ENCODE measurements at regions not wholly inside any gene's neighbourhood (a gene's known extent, or its start where the extent isn't known, plus 50 kb on each side); places are given as distances from the start of the nearest gene placed in this dataset.

GRCh38 chr11:44403587-44404273 is 93.8 kb upstream of the ALX4 start:
- H3K4me2 ChIP-seq (ENCODE audit: low read length): no peak overlapping the region
- no peaks in the 10 kb centered on the region for H3K79me2 ChIP-seq (ENCODE audit: control insufficient read depth, low read length)
- no peak overlapping the region for H3K27ac ChIP-seq (ENCODE audit: low read depth, low read length)
- H3K36me3 ChIP-seq (ENCODE audit: control insufficient read depth, low read length): no peaks in the 10 kb centered on the region
- H3K4me1 ChIP-seq (ENCODE audit: control insufficient read depth, low read length): no peaks in the 10 kb centered on the region
- H3K4me3 ChIP-seq (ENCODE audit: low read length): no peak overlapping the region
- TF ChIP-seq, protein P1, sequence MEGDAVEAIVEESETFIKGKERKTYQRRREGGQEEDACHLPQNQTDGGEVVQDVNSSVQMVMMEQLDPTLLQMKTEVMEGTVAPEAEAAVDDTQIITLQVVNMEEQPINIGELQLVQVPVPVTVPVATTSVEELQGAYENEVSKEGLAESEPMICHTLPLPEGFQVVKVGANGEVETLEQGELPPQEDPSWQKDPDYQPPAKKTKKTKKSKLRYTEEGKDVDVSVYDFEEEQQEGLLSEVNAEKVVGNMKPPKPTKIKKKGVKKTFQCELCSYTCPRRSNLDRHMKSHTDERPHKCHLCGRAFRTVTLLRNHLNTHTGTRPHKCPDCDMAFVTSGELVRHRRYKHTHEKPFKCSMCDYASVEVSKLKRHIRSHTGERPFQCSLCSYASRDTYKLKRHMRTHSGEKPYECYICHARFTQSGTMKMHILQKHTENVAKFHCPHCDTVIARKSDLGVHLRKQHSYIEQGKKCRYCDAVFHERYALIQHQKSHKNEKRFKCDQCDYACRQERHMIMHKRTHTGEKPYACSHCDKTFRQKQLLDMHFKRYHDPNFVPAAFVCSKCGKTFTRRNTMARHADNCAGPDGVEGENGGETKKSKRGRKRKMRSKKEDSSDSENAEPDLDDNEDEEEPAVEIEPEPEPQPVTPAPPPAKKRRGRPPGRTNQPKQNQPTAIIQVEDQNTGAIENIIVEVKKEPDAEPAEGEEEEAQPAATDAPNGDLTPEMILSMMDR (IDR thresholded peaks at IDR 0.05; ENCODE audit: low read depth, low read length, poor library complexity, severe bottlenecking): no peak
- no peak for TF ChIP-seq EZH2phosphoT487 (IDR thresholded peaks at IDR 0.05; ENCODE audit: borderline replicate concordance, low read length)
- H3F3A ChIP-seq (ENCODE audit: control insufficient read depth, insufficient read depth): no peaks in the 10 kb centered on the region
- H4K20me1 ChIP-seq (ENCODE audit: control insufficient read depth, insufficient read depth, low read depth, low read length): no peaks in the 10 kb centered on the region
- no peaks in the 10 kb centered on the region for H3K9me3 ChIP-seq (ENCODE audit: control insufficient read depth, insufficient read depth, low read length)
- H3K27me3 ChIP-seq (ENCODE audit: control insufficient read depth, low read length): peaks cover 4% of the 10 kb centered on the region
- no peaks in the 10 kb centered on the region for H3K9me2 ChIP-seq (replicated peaks; ENCODE audit: control insufficient read depth, low read length)

GRCh38 chr11:44404301-44404700 is 94.4 kb upstream of the ALX4 start:
- no peak overlapping the region for H3K4me3 ChIP-seq (ENCODE audit: low read length)
- no peaks in the 10 kb centered on the region for H4K20me1 ChIP-seq (ENCODE audit: control insufficient read depth, insufficient read depth, low read depth, low read length)
- no peaks in the 10 kb centered on the region for H3K79me2 ChIP-seq (ENCODE audit: control insufficient read depth, low read length)
- H3K36me3 ChIP-seq (ENCODE audit: control insufficient read depth, low read length): no peaks in the 10 kb centered on the region
- no peaks in the 10 kb centered on the region for H3K9me2 ChIP-seq (replicated peaks; ENCODE audit: control insufficient read depth, low read length)
- H3K27ac ChIP-seq (ENCODE audit: low read depth, low read length): no peak overlapping the region
- H3K4me2 ChIP-seq (ENCODE audit: low read length): no peak overlapping the region
- H3K9me3 ChIP-seq (ENCODE audit: control insufficient read depth, insufficient read depth, low read length): no peaks in the 10 kb centered on the region
- H3K4me1 ChIP-seq (ENCODE audit: control insufficient read depth, low read length): no peaks in the 10 kb centered on the region
- TF ChIP-seq EZH2phosphoT487 (IDR thresholded peaks at IDR 0.05; ENCODE audit: borderline replicate concordance, low read length): no peak
- TF ChIP-seq, protein P1 (IDR thresholded peaks at IDR 0.05; ENCODE audit: low read depth, low read length, poor library complexity, severe bottlenecking): no peak
- H3K27me3 ChIP-seq (ENCODE audit: control insufficient read depth, low read length): peaks cover 4% of the 10 kb centered on the region
- H3F3A ChIP-seq (ENCODE audit: control insufficient read depth, insufficient read depth): no peaks in the 10 kb centered on the region

- Histone ChIP-seq H3K36me3 (ENCODE audit: control insufficient read depth, low read length) (no peaks in the 10 kb centered on the region), H4K20me1 (ENCODE audit: control insufficient read depth, insufficient read depth, low read depth, low read length) (no peaks in the 10 kb centered on the region), H3K9me2 (replicated peaks; ENCODE audit: control insufficient read depth, low read length) (no peaks in the 10 kb centered on the region), H3K27ac (ENCODE audit: low read depth, low read length) (no peak overlapping the region), H3K79me2 (ENCODE audit: control insufficient read depth, low read length) (no peaks in the 10 kb centered on the region), H3K4me3 (ENCODE audit: low read length) (no peak overlapping the region), H3K9me3 (ENCODE audit: control insufficient read depth, insufficient read depth, low read length) (no peaks in the 10 kb centered on the region), H3K4me2 (ENCODE audit: low read length) (no peak overlapping the region), H3K4me1 (ENCODE audit: control insufficient read depth, low read length) (no peaks in the 10 kb centered on the region), H3F3A (ENCODE audit: control insufficient read depth, insufficient read depth) (no peaks in the 10 kb centered on the region), H3K27me3 (ENCODE audit: control insufficient read depth, low read length) (peaks cover 4% of the 10 kb centered on the region)
- TF ChIP-seq, protein P1 (IDR thresholded peaks at IDR 0.05; ENCODE audit: low read depth, low read length, poor library complexity, severe bottlenecking): no peak
- TF ChIP-seq EZH2phosphoT487 (IDR thresholded peaks at IDR 0.05; ENCODE audit: borderline replicate concordance, low read length): no peak
Measured at GRCh38 chr11:44404736-44405395, 94.9 kb upstream of the ALX4 start.
